HepG2 (cell line): ENCODE measurements at regions not wholly inside any gene's neighbourhood (a gene's known extent, or its start where the extent isn't known, plus 50 kb on each side); places are given as distances from the start of the nearest gene placed in this dataset.
A peak's percentile ranks its signal among the peaks of the same experiment; 100 is the strongest.

Experiments used
- ATAC-seq: fragments of 200-7000 bp; cut with Tn5 transposase; 3 replicates; pipeline ENCODE4 v1.9.1; 2020; ENCODE audit warnings: mild to moderate bottlenecking, moderate library complexity
- BruUV-seq: library from RNA; stranded (reverse); fragments of 400-500 nt; replicated peaks from 2 replicates; lab custom pipeline; 2021; lab: Mats Ljungman, UMichigan
- CTCF ChIA-PET: fragments of 300-600 bp; formaldehyde crosslinking; extraction: SDS; loops from one replicate; lab custom pipeline; 2021; ENCODE audit warnings: low total read pairs, inconsistent platforms, low intra/inter-chr PET ratio; lab: Yijun Ruan, JAX
- POLR2A ChIA-PET: fragments of 350-600 bp; sonication (Branson Sonifier 250); formaldehyde crosslinking; loops from one replicate; lab custom pipeline; 2020; ENCODE audit warnings: antibody characterized with exemption, inconsistent platforms; lab: Yijun Ruan, JAX
- DNase-seq: peaks from one replicate; pipeline ENCODE4 v3.0.0-alpha.2; 2015; ENCODE audit warnings: low spot score
- FAIRE-seq: peaks from 3 replicates; lab custom pipeline; 2011; peaks lifted over from hg19 to GRCh38; lab: Jason Lieb, UNC
- H2AFZ ChIP-seq: one replicate; pipeline ENCODE4 v1.6.1; 2011; ENCODE audit warnings: low read length, inconsistent platforms
- H3K27ac ChIP-seq: fragments of 300-600 bp; 3 replicates; pipeline ENCODE4 v1.8.0; 2011; ENCODE audit warnings: mixed run types, mild to moderate bottlenecking, mixed read lengths, low read length, inconsistent platforms; ENCODE audit not compliant: insufficient read depth; ENCODE audit errors: extremely low read length
- H3K27me3 ChIP-seq, 2 experiments: fragments of 200-600 bp in 1 of 2; 2 replicates in 1 of 2; 3 replicates in 1 of 2; pipeline versions ENCODE4 v1.6.0 to v1.8.0; 2011; ENCODE audit warnings: low read length in 2 of 2, mild to moderate bottlenecking in 2 of 2, moderate library complexity in 2 of 2, inconsistent platforms in 1 of 2; ENCODE audit not compliant: insufficient read depth in 2 of 2, control insufficient read depth in 1 of 2
- H3K36me3 ChIP-seq, 2 experiments: fragments of 200-600 bp in 1 of 2; replicated peaks in 1 of 2; 2 replicates in 1 of 2; 3 replicates in 1 of 2; pipeline versions ENCODE4 v1.5.1 to v1.8.0; 2011; ENCODE audit warnings: low read length in 2 of 2, inconsistent platforms in 1 of 2; ENCODE audit not compliant: insufficient read depth in 2 of 2, control insufficient read depth in 1 of 2
- H3K4me1 ChIP-seq: 2 replicates; pipeline ENCODE4 v1.5.1; 2012; ENCODE audit warnings: low read length, inconsistent platforms; ENCODE audit not compliant: insufficient read depth
- H3K4me2 ChIP-seq: 2 replicates; pipeline ENCODE4 v1.6.0; 2011; ENCODE audit warnings: low read depth, low read length, inconsistent platforms
- H3K4me3 ChIP-seq, 3 experiments: fragments of 200-600 bp in 1 of 3; sonication (generic), shearing (Covaris generic) in 1 of 3; replicated peaks in 1 of 3; 2 replicates each; pipeline ENCODE4 v1.5.1; 2011 to 2016; ENCODE audit warnings: low read length in 3 of 3, inconsistent platforms in 2 of 3, low read depth in 2 of 3, mild to moderate bottlenecking in 2 of 3, control low read depth in 1 of 3, mixed read lengths in 1 of 3; ENCODE audit not compliant: insufficient read depth in 1 of 3
- H3K79me2 ChIP-seq: one replicate; pipeline ENCODE4 v1.6.1; 2011; ENCODE audit warnings: low read length, inconsistent platforms; ENCODE audit not compliant: insufficient read depth
- H3K9ac ChIP-seq: 2 replicates; pipeline ENCODE4 v1.6.0; 2011; ENCODE audit warnings: mild to moderate bottlenecking, low read depth, low read length, inconsistent platforms; ENCODE audit not compliant: insufficient read depth
- H3K9me3 ChIP-seq: 2 replicates; pipeline ENCODE4 v1.5.1; 2012; ENCODE audit warnings: mild to moderate bottlenecking, low read length
- H4K20me1 ChIP-seq: 2 replicates; pipeline ENCODE4 v1.6.0; 2011; ENCODE audit warnings: inconsistent platforms, mild to moderate bottlenecking, low read length, moderate library complexity; ENCODE audit not compliant: insufficient read depth
- FOXA3 ChIP-seq: IDR thresholded peaks from 2 replicates; pipeline ENCODE4 v1.6.1; 2016; ENCODE audit warnings: missing genetic modification reagents, missing compliant biosample characterization
- MAF1 ChIP-seq: sonication (generic); formaldehyde crosslinking; IDR thresholded peaks from 2 replicates; pipeline ENCODE4 v1.5.0; 2020; ENCODE audit warnings: missing genetic modification reagents, borderline replicate concordance
- MAFF ChIP-seq: IDR thresholded peaks from 2 replicates; pipeline ENCODE4 v1.6.1; 2011; ENCODE audit warnings: low read depth, low read length, improper control_type of control experiment
- MAFK ChIP-seq, 2 experiments: IDR thresholded peaks in 1 of 2; conservative IDR thresholded peaks in 1 of 2; 2 replicates each; pipeline ENCODE4 v1.6.1; 2011; ENCODE audit warnings: improper control_type of control experiment in 2 of 2, low read length in 2 of 2
- MED8 ChIP-seq: sonication (generic); formaldehyde crosslinking; IDR thresholded peaks from 2 replicates; pipeline ENCODE4 v1.8.1; 2023; ENCODE audit warnings: mild to moderate bottlenecking, missing genetic modification reagents; ENCODE audit not compliant: insufficient replicate concordance
- MYC ChIP-seq: sonication (generic); formaldehyde crosslinking; IDR thresholded peaks from 2 replicates; pipeline ENCODE4 v1.9.0; 2021; ENCODE audit warnings: missing genetic modification reagents, borderline replicate concordance
- NR2F1 ChIP-seq, 2 experiments: fragments of 450-650 bp in 1 of 2; formaldehyde crosslinking in 1 of 2; IDR thresholded peaks; 2 replicates each; pipeline versions ENCODE4 v1.5.0 to v1.6.1; 2016 to 2020; ENCODE audit warnings: mild to moderate bottlenecking in 1 of 2, missing compliant biosample characterization in 1 of 2, missing genetic modification reagents in 1 of 2, moderate library complexity in 1 of 2
- RELA ChIP-seq: sonication (generic); formaldehyde crosslinking; IDR thresholded peaks from 2 replicates; pipeline ENCODE4 v1.4.0; 2020; ENCODE audit warnings: missing genetic modification reagents
- ZBTB20 ChIP-seq: sonication (generic); formaldehyde crosslinking; IDR thresholded peaks from 2 replicates; pipeline ENCODE4 v1.8.1; 2023; ENCODE audit warnings: missing genetic modification reagents, low read depth, mild to moderate bottlenecking, borderline replicate concordance
- ZNF446 ChIP-seq: sonication (generic); formaldehyde crosslinking; IDR thresholded peaks from 2 replicates; pipeline ENCODE4 v1.5.0; 2020; ENCODE audit warnings: mild to moderate bottlenecking, missing genetic modification reagents
- ZNF567 ChIP-seq: sonication (generic); formaldehyde crosslinking; IDR thresholded peaks from 2 replicates; pipeline ENCODE4 v1.8.1; 2023; ENCODE audit warnings: mild to moderate bottlenecking, missing genetic modification reagents, borderline replicate concordance
- WGBS: methylation state at CpG from one replicate; pipeline ENCODE4 v1.1.6; 2017; ENCODE audit warnings: low lambda C conversion rate; 5-methylcytosine and 5-hydroxymethylcytosine counted together
- in situ Hi-C: cut with HindIII; loops from 2 replicates; pipeline ENCODE4 v1.10.0; 2017; ENCODE audit warnings: low pct_unique_long_range_greater_than_20kb; ENCODE audit not compliant: extremely low pct_ligation_motif_present
- intact Hi-C: fragments of 100-400 bp; cut with micrococcal nuclease; formaldehyde crosslinking; loops from one replicate; pipeline ENCODE4 v1.10.0; 2022; ENCODE audit not compliant: unreplicated experiment

- Histone ChIP-seq H3K9me3 (peaks cover 66% of the 10 kb centered on the region), H3K27me3 (no peaks in the 10 kb centered on the region), H3K79me2 (no peaks in the 10 kb centered on the region), H3K4me2 (no peak overlapping the region), H2AFZ (no peak overlapping the region), H3K9ac (no peak overlapping the region), H3K4me3 (no peak overlapping the region), H3K4me1 (no peaks in the 10 kb centered on the region), H3K36me3 (no peaks in the 10 kb centered on the region), H4K20me1 (no peaks in the 10 kb centered on the region), H3K27ac (no peak overlapping the region)
- WGBS, result 40% methylated on average over 3 of the region's 3 CpGs
- FAIRE-seq (no peak), DNase-seq (no peak), ATAC-seq (no peak)
- ChIA-PET POLR2A (no interaction called here), CTCF (no interaction called here)
- TF ChIP-seq ZNF446 (CRISPR knock-in tag) (no peak), ZBTB20 (CRISPR knock-in tag) (no peak), RELA (CRISPR knock-in tag) (no peak), ZNF567 (CRISPR knock-in tag) (no peak), MAFF (peak; percentile 46; the same call in 1 of the 2 replicates), MAFK (conservative IDR thresholded peaks at IDR 0.05 in 1 of 2, IDR thresholded peaks at IDR 0.05 in 1 of 2; ENCODE audit: low read length in 2 of 2) (peak; percentile 23 to 70; a peak in 2 of 4 replicates)
- in situ Hi-C loops (no loop called here), intact Hi-C loops (no loop called here)
- BruUV-seq, result no TSS peak
Observed at GRCh38 chr13:53648673-53649072, 620.1 kb downstream of the OLFM4 start.

DNA sequence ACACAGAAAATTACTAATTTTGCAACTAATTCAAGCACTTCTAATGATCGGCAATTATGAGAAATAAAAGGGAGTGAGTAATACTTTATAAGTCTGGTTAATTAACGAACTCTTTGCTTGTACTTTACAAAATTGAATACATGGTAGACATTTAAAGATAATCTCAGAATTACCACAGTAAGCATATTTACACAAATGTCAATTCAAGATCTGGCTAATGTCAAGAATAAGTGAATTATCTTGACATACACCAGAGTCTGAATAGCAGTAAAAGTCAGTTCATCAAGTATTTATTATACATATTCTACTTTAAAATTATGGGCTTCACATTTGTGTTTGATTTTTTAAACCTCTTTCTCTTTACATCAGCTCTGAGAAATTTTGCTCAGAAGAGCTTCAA is 643.4 kb downstream of the OLFM4 start:
- Histone ChIP-seq H3K4me3 (no peak overlapping the region), H3K9ac (no peak overlapping the region), H3K36me3 (no peaks in the 10 kb centered on the region), H3K27me3 (no peaks in the 10 kb centered on the region), H4K20me1 (no peaks in the 10 kb centered on the region), H3K4me1 (no peaks in the 10 kb centered on the region), H2AFZ (no peak overlapping the region), H3K4me2 (no peak overlapping the region), H3K27ac (no peak overlapping the region), H3K79me2 (no peaks in the 10 kb centered on the region), H3K9me3 (peaks cover 77% of the 10 kb centered on the region)
- intact Hi-C loops, result no loop called here
- POLR2A ChIA-PET, result no interaction called here
- whole genome bisulfite sequencing, result 28% methylated on average over 2 of the region's 2 CpGs
- no peak for ATAC-seq
- in situ Hi-C loops, result no loop called here
- DNase-seq, result no peak
- no peak for FAIRE-seq
- TF ChIP-seq NR2F1 (CRISPR knock-in tag; IDR thresholded peaks at IDR 0.05), result no peak
- TF ChIP-seq MAFK (conservative IDR thresholded peaks at IDR 0.05 in 1 of 2, IDR thresholded peaks at IDR 0.05 in 1 of 2; ENCODE audit: low read length in 2 of 2), result peak; percentile 39 to 77; a peak in 3 of 4 replicates
- TF ChIP-seq MAF1, result no peak
- no peak for TF ChIP-seq MED8 (CRISPR knock-in tag)
- no peak for TF ChIP-seq FOXA3 (CRISPR knock-in tag)
- no peak for TF ChIP-seq MYC (CRISPR knock-in tag)
- peak; percentile 52 for TF ChIP-seq MAFF
- no TSS peak for BruUV-seq
- CTCF ChIA-PET, result no interaction called here
